ENCODE measurements at regions not wholly inside any gene's neighbourhood (a gene's known extent, or its start where the extent isn't known, plus 50 kb on each side); places are given as distances from the start of the nearest gene placed in this dataset.

GRCh38 chr18:30814446-30814845 is 228.1 kb downstream of the DSC3 start:
- Mint-ChIP-seq H3K27me3 (ENCODE audit: low read depth) (no peaks in the 10 kb centered on the region), H3K9me3 (peaks cover 15 to 18% of the 10 kb centered on the region in 2 experiments), H3K4me1 (no peaks in the 10 kb centered on the region), H3K36me3 (ENCODE audit: insufficient read depth in 1 of 3, low read depth in 3 of 3) (peaks cover 8 to 13% (median 10%) of the 10 kb centered on the region in 3 experiments; a peak in 6 of 7 replicates), H3K27ac (no peak overlapping the region), H3K4me3 (no peak overlapping the region)
- Histone ChIP-seq H3K9ac (ENCODE audit: extremely low read depth, insufficient read length, low read length) (no peak overlapping the region), H3K56ac (ENCODE audit: insufficient read length, low read depth, low read length) (no peak overlapping the region), H2BK120ac (ENCODE audit: low read depth, low read length, poor library complexity, severe bottlenecking) (no peak overlapping the region), H2BK5ac (ENCODE audit: insufficient read length, low read length) (no peak overlapping the region), H3K4me1 (ENCODE audit: insufficient read depth, low read length) (no peaks in the 10 kb centered on the region), H4K8ac (replicated peaks; ENCODE audit: insufficient read length, low read depth, low read length) (no peak overlapping the region), H3K4ac (ENCODE audit: low read depth, low read length) (no peak overlapping the region), H2AFZ (ENCODE audit: low read length) (no peak overlapping the region), H3K9me3 (ENCODE audit: control insufficient read depth, low read depth, low read length) (no peaks in the 10 kb centered on the region), H3K27me3 (ENCODE audit: insufficient read depth, low read length) (no peaks in the 10 kb centered on the region; the same call in 1 of the 2 replicates), H2BK12ac (ENCODE audit: insufficient read length, low read depth, low read length) (no peak overlapping the region), H4K20me1 (ENCODE audit: control insufficient read depth, insufficient read depth, insufficient read length) (no peaks in the 10 kb centered on the region), H3K79me1 (ENCODE audit: insufficient read depth, low read depth, low read length, poor library complexity, severe bottlenecking) (no peaks in the 10 kb centered on the region), H2BK15ac (ENCODE audit: low read depth, low read length) (no peak overlapping the region), H3K23me2 (ENCODE audit: insufficient read length, low read depth, low read length, poor library complexity, severe bottlenecking) (no peaks in the 10 kb centered on the region), H3T11ph (ENCODE audit: low read length) (no peak overlapping the region), H3K79me2 (ENCODE audit: insufficient read depth, low read length) (no peaks in the 10 kb centered on the region), H3K27ac (ENCODE audit: insufficient read length, low read depth, low read length) (no peak overlapping the region), H2BK20ac (ENCODE audit: low read depth, low read length, poor library complexity, severe bottlenecking) (no peak overlapping the region), H4K5ac (ENCODE audit: insufficient read length, low read depth, low read length) (no peak overlapping the region), H3K23ac (ENCODE audit: insufficient read length, low read depth, low read length) (no peak overlapping the region), H3K18ac (ENCODE audit: insufficient read length, low read depth, low read length) (no peak overlapping the region), H2AK5ac (ENCODE audit: insufficient read length, low read length) (no peak overlapping the region), H3K14ac (ENCODE audit: insufficient read depth, low read length) (no peak overlapping the region), H3K4me2 (ENCODE audit: insufficient read depth, insufficient read length, low read length) (no peak overlapping the region), H4K91ac (ENCODE audit: insufficient read length, low read depth, low read length) (no peak overlapping the region)
- WGBS (ENCODE audit: extremely low coverage, insufficient read length, low lambda C conversion rate): no CpG with 5 or more reads among the region's 1 CpG
- DNase-seq: no peak
- no peak for TF ChIP-seq CTCF (conservative IDR thresholded peaks at IDR 0.05)
